ENCODE measurements at regions not wholly inside any gene's neighbourhood (a gene's known extent, or its start where the extent isn't known, plus 50 kb on each side); places are given as distances from the start of the nearest gene placed in this dataset.

GRCh38 chr7:116339564-116339963 is 129.2 kb downstream of the TES start:
- H3K4me3 ChIP-seq (replicated peaks; ENCODE audit: insufficient read depth, low read length), result no peak overlapping the region
- no peak for DNase-seq (ENCODE audit: low read depth in 1 of 2, low spot score in 1 of 2)

GRCh38 chr7:116340201-116340847 is 130.0 kb downstream of the TES start:
- no peak for DNase-seq (ENCODE audit: low read depth in 1 of 2, low spot score in 1 of 2)

More at GRCh38 chr7:116339564-116339963, 129.2 kb downstream of the TES start:
- Histone ChIP-seq H3K27ac (replicated peaks) (no peak overlapping the region), H3K27me3 (ENCODE audit: insufficient read depth, poor library complexity, severe bottlenecking) (no peaks in the 10 kb centered on the region)
- TF ChIP-seq POLR2AphosphoS5 (IDR thresholded peaks at IDR 0.05; ENCODE audit: low read depth) (no peak), GABPA (IDR thresholded peaks at IDR 0.05; ENCODE audit: low read depth) (no peak), CTCF (IDR thresholded peaks at IDR 0.05; ENCODE audit: insufficient read depth, low read length) (no peak), SPI1 (IDR thresholded peaks at IDR 0.05; ENCODE audit: borderline replicate concordance, low read depth) (no peak)

GRCh38 chr7:116340943-116341907 is 130.9 kb downstream of the TES start:
- no peak overlapping the region for H3K4me3 ChIP-seq (replicated peaks; ENCODE audit: insufficient read depth, low read length)
- DNase-seq (ENCODE audit: low read depth in 1 of 2, low spot score in 1 of 2), result no peak
- no peak overlapping the region for H3K27ac ChIP-seq (replicated peaks)

More at GRCh38 chr7:116340201-116340847, 130.0 kb downstream of the TES start:
- no peak overlapping the region for H3K4me3 ChIP-seq (replicated peaks; ENCODE audit: insufficient read depth, low read length)
- TF ChIP-seq SPI1 (IDR thresholded peaks at IDR 0.05; ENCODE audit: borderline replicate concordance, low read depth) (no peak), CTCF (IDR thresholded peaks at IDR 0.05; ENCODE audit: insufficient read depth, low read length) (no peak), POLR2AphosphoS5 (IDR thresholded peaks at IDR 0.05; ENCODE audit: low read depth) (no peak), REST (IDR thresholded peaks at IDR 0.05; ENCODE audit: insufficient replicate concordance, low read depth) (no peak), GABPA (IDR thresholded peaks at IDR 0.05; ENCODE audit: low read depth) (no peak)
- no peak overlapping the region for H3K27ac ChIP-seq (replicated peaks)
- H3K27me3 ChIP-seq (ENCODE audit: insufficient read depth, poor library complexity, severe bottlenecking), result no peaks in the 10 kb centered on the region

More at GRCh38 chr7:116340943-116341907, 130.9 kb downstream of the TES start:
- no peaks in the 10 kb centered on the region for H3K27me3 ChIP-seq (ENCODE audit: insufficient read depth, poor library complexity, severe bottlenecking)
- TF ChIP-seq POLR2AphosphoS5 (IDR thresholded peaks at IDR 0.05; ENCODE audit: low read depth) (no peak), REST (IDR thresholded peaks at IDR 0.05; ENCODE audit: insufficient replicate concordance, low read depth) (no peak), GABPA (IDR thresholded peaks at IDR 0.05; ENCODE audit: low read depth) (no peak), CTCF (IDR thresholded peaks at IDR 0.05; ENCODE audit: insufficient read depth, low read length) (no peak), SPI1 (IDR thresholded peaks at IDR 0.05; ENCODE audit: borderline replicate concordance, low read depth) (no peak)

All from HL-60 (cell line).